Cardiac fibroblast (primary cell): ENCODE measurements at regions not wholly inside any gene's neighbourhood (a gene's known extent, or its start where the extent isn't known, plus 50 kb on each side); places are given as distances from the start of the nearest gene placed in this dataset.
A peak's percentile ranks its signal among the peaks of the same experiment; 100 is the strongest.

Experiments
- DNase-seq, 2 donors: peaks; one replicate each; pipeline versions ENCODE4 v3.0.0 to v3.0.0-alpha.2; 2010; ENCODE audit warnings: low read depth in 2 of 2
- H3K4me3 ChIP-seq, 2 donors: replicated peaks in 1 of 2; 1 replicate in 1 of 2; 2 replicates in 1 of 2; pipeline ENCODE4 v1.5.1; 2011; ENCODE audit warnings: low read depth in 2 of 2, low read length in 2 of 2, mild to moderate bottlenecking in 2 of 2, moderate library complexity in 1 of 2
- CTCF ChIP-seq: IDR thresholded peaks from one replicate; pipeline ENCODE4 v1.5.1; 2011; ENCODE audit warnings: low read depth, mild to moderate bottlenecking, low read length, inconsistent platforms

- peak in 1 of 2 donors; percentile 18 for DNase-seq
- H3K4me3 ChIP-seq = no peak overlapping the region
- TF ChIP-seq CTCF = no peak
Observed at GRCh38 chr2:57543211-57543610, 503.4 kb upstream of the VRK2 start.

GRCh38 chr2:57544624-57545023, 502.0 kb upstream of the VRK2 start:
- no peak for TF ChIP-seq CTCF
- no peak overlapping the region for H3K4me3 ChIP-seq
- DNase-seq = no peak

- no peak for TF ChIP-seq CTCF
- no peak overlapping the region for H3K4me3 ChIP-seq
- DNase-seq = no peak
Observed at GRCh38 chr2:57546478-57546877, 500.1 kb upstream of the VRK2 start.

- H3K4me3 ChIP-seq = no peak overlapping the region
- TF ChIP-seq CTCF = peak; percentile 35
- DNase-seq = peak in 1 of 2 donors; percentile 25
Observed at GRCh38 chr2:57549642-57550102, 496.9 kb upstream of the VRK2 start.

GRCh38 chr2:57550912-57551311, 495.7 kb upstream of the VRK2 start:
- DNase-seq = no peak
- no peak for TF ChIP-seq CTCF
- H3K4me3 ChIP-seq = no peak overlapping the region

- TF ChIP-seq CTCF = no peak
- DNase-seq = no peak
- no peak overlapping the region for H3K4me3 ChIP-seq
Observed at GRCh38 chr2:57552885-57553284, 493.7 kb upstream of the VRK2 start.

GRCh38 chr2:57554348-57554747, 492.3 kb upstream of the VRK2 start:
- no peak overlapping the region for H3K4me3 ChIP-seq
- no peak for TF ChIP-seq CTCF
- DNase-seq = no peak
